GM23338 (cell line): ENCODE measurements at regions not wholly inside any gene's neighbourhood (a gene's known extent, or its start where the extent isn't known, plus 50 kb on each side); places are given as distances from the start of the nearest gene placed in this dataset.

ENCODE experiments used
- ATAC-seq: fragments of 200-7000 bp; cut with Tn5 transposase; 3 replicates; pipeline ENCODE4 v1.9.1; 2020
- DNase-seq: peaks from one replicate; pipeline ENCODE4 v3.0.0-alpha.2; 2015; ENCODE audit warnings: low spot score
- H2AFZ ChIP-seq: fragments of 200-600 bp; sonication (generic); 2 replicates; pipeline ENCODE4 v1.8.0; 2016; ENCODE audit warnings: antibody characterized with exemption, mild to moderate bottlenecking, moderate library complexity
- H3F3A ChIP-seq: fragments of 200-600 bp; sonication (generic); replicated peaks from 2 replicates; pipeline ENCODE4 v1.8.0; 2017; ENCODE audit warnings: antibody characterized with exemption, mixed run types, low read depth
- H3K27ac ChIP-seq: fragments of 200-600 bp; sonication (generic); 2 replicates; pipeline ENCODE4 v1.6.1; 2016; ENCODE audit warnings: low read depth
- H3K27me3 ChIP-seq: fragments of 200-600 bp; sonication (generic); 2 replicates; pipeline ENCODE4 v1.8.0; 2016; ENCODE audit warnings: mild to moderate bottlenecking, mixed run types, moderate library complexity; ENCODE audit not compliant: insufficient read depth
- H3K36me3 ChIP-seq: fragments of 200-600 bp; sonication (generic); 2 replicates; pipeline ENCODE4 v1.8.0; 2016; ENCODE audit warnings: mild to moderate bottlenecking; ENCODE audit not compliant: insufficient read depth
- H3K4me1 ChIP-seq: fragments of 200-600 bp; sonication (generic); 2 replicates; pipeline ENCODE4 v1.8.0; 2016; ENCODE audit warnings: mild to moderate bottlenecking, moderate library complexity; ENCODE audit not compliant: insufficient read depth
- H3K4me2 ChIP-seq: fragments of 200-600 bp; sonication (generic); 2 replicates; pipeline ENCODE4 v1.7.1; 2017; ENCODE audit warnings: mixed run types
- H3K4me3 ChIP-seq: fragments of 200-600 bp; sonication (generic); 2 replicates; pipeline ENCODE4 v1.6.1; 2016; ENCODE audit warnings: mixed run types
- H3K79me2 ChIP-seq: fragments of 200-600 bp; sonication (generic); replicated peaks from 2 replicates; pipeline ENCODE4 v1.8.0; 2017; ENCODE audit warnings: mild to moderate bottlenecking; ENCODE audit not compliant: insufficient read depth
- H3K9me2 ChIP-seq: fragments of 200-600 bp; sonication (generic); 2 replicates; pipeline ENCODE4 v1.8.0; 2017; ENCODE audit not compliant: insufficient read depth
- H4K20me1 ChIP-seq: fragments of 200-600 bp; sonication (generic); replicated peaks from 2 replicates; pipeline ENCODE4 v1.8.0; 2017; ENCODE audit warnings: mild to moderate bottlenecking; ENCODE audit not compliant: insufficient read depth
- H3K27ac Mint-ChIP-seq: 2 replicates; pipeline ENCODE4 v1.8.0; 2020; ENCODE audit warnings: inconsistent platforms, mild to moderate bottlenecking, moderate library complexity, mixed read lengths
- H3K27me3 Mint-ChIP-seq: 3 replicates; pipeline ENCODE4 v1.8.0; 2022; ENCODE audit warnings: low read depth, mild to moderate bottlenecking, moderate library complexity, mixed read lengths, inconsistent platforms; ENCODE audit not compliant: insufficient read depth, poor library complexity
- H3K36me3 Mint-ChIP-seq: 3 replicates; pipeline ENCODE4 v1.8.0; 2021; ENCODE audit warnings: low read depth, mild to moderate bottlenecking, inconsistent platforms, moderate library complexity, mixed read lengths
- H3K4me1 Mint-ChIP-seq: 3 replicates; pipeline ENCODE4 v1.8.0; 2020; ENCODE audit warnings: mild to moderate bottlenecking, inconsistent platforms, mixed read lengths
- H3K4me3 Mint-ChIP-seq: 3 replicates; pipeline ENCODE4 v1.8.0; 2021; ENCODE audit warnings: moderate library complexity, mild to moderate bottlenecking, inconsistent platforms, mixed read lengths
- H3K9me3 Mint-ChIP-seq: 3 replicates; pipeline ENCODE4 v1.8.0; 2020; ENCODE audit warnings: moderate library complexity, mild to moderate bottlenecking, inconsistent platforms, mixed read lengths
- CREB1 ChIP-seq: fragments of 250-450 bp; sonication (Bioruptor Pico); IDR thresholded peaks from 2 replicates; pipeline ENCODE4 v1.5.0; 2020; ENCODE audit warnings: low read depth, mild to moderate bottlenecking, moderate library complexity
- EZH2 ChIP-seq: fragments of 200-600 bp; sonication (generic); IDR thresholded peaks from one replicate; pipeline ENCODE4 v1.8.0; 2017; ENCODE audit warnings: antibody characterized with exemption, mild to moderate bottlenecking, low read depth; ENCODE audit not compliant: unreplicated experiment
- EZH2phosphoT487 ChIP-seq: fragments of 200-600 bp; sonication (generic); IDR thresholded peaks from one replicate; pipeline ENCODE4 v1.8.1; 2018; ENCODE audit warnings: antibody characterized with exemption; ENCODE audit not compliant: unreplicated experiment
- JUNB ChIP-seq: IDR thresholded peaks from one replicate; pipeline ENCODE4 v1.6.1; 2016; ENCODE audit warnings: antibody characterized with exemption; ENCODE audit not compliant: unreplicated experiment
- NANOG ChIP-seq: IDR thresholded peaks from 2 replicates; pipeline ENCODE4 v1.6.1; 2016; ENCODE audit warnings: antibody characterized with exemption, borderline replicate concordance
- POLR2AphosphoS5 ChIP-seq: IDR thresholded peaks from 2 replicates; pipeline ENCODE4 v1.6.1; 2016; ENCODE audit warnings: antibody characterized with exemption, low read depth
- REST ChIP-seq: IDR thresholded peaks from one replicate; pipeline ENCODE4 v1.6.1; 2018; ENCODE audit warnings: antibody characterized with exemption; ENCODE audit not compliant: unreplicated experiment
- ZNF114 ChIP-seq: fragments of 250-450 bp; sonication (Bioruptor Pico); IDR thresholded peaks from 2 replicates; pipeline ENCODE4 v1.5.0; 2020; ENCODE audit warnings: mild to moderate bottlenecking, moderate library complexity
- ZNF462 ChIP-seq: fragments of 250-450 bp; sonication (Bioruptor Pico); IDR thresholded peaks from 2 replicates; pipeline ENCODE4 v1.5.0; 2020; ENCODE audit warnings: mild to moderate bottlenecking, moderate library complexity
- TF ChIP-seq, protein P1 (sequence below): IDR thresholded peaks from 2 replicates; pipeline ENCODE4 v1.6.1; 2016; ENCODE audit warnings: antibody characterized with exemption

GRCh38 chr2:191573216-191573615 is 104.7 kb upstream of the NABP1 start:
- Mint-ChIP-seq H3K4me3 (no peak overlapping the region), H3K27me3 (peaks cover 1% of the 10 kb centered on the region), H3K4me1 (peaks cover 20% of the 10 kb centered on the region), H3K36me3 (no peaks in the 10 kb centered on the region), H3K9me3 (no peaks in the 10 kb centered on the region), H3K27ac (no peak overlapping the region)
- no peak for ATAC-seq
- H3K27ac ChIP-seq: no peak overlapping the region
- H3K79me2 ChIP-seq: no peaks in the 10 kb centered on the region
- H3K4me1 ChIP-seq: peaks cover 4% of the 10 kb centered on the region; the same call in 1 of the 2 replicates
- H3F3A ChIP-seq: no peaks in the 10 kb centered on the region
- no peak for DNase-seq
- no peak overlapping the region for H3K4me2 ChIP-seq
- no peaks in the 10 kb centered on the region for H3K36me3 ChIP-seq
- H3K9me2 ChIP-seq: no peaks in the 10 kb centered on the region
- H2AFZ ChIP-seq: no peak overlapping the region
- no peaks in the 10 kb centered on the region for H4K20me1 ChIP-seq
- H3K4me3 ChIP-seq: no peak overlapping the region
- no peaks in the 10 kb centered on the region for H3K27me3 ChIP-seq
- no peak for TF ChIP-seq POLR2AphosphoS5
- no peak for TF ChIP-seq CREB1
- no peak for TF ChIP-seq EZH2
- no peak for TF ChIP-seq ZNF462 (CRISPR knock-in tag)
- TF ChIP-seq, protein P1, sequence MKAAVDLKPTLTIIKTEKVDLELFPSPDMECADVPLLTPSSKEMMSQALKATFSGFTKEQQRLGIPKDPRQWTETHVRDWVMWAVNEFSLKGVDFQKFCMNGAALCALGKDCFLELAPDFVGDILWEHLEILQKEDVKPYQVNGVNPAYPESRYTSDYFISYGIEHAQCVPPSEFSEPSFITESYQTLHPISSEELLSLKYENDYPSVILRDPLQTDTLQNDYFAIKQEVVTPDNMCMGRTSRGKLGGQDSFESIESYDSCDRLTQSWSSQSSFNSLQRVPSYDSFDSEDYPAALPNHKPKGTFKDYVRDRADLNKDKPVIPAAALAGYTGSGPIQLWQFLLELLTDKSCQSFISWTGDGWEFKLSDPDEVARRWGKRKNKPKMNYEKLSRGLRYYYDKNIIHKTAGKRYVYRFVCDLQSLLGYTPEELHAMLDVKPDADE: no peak

GRCh38 chr2:191574232-191574631 is 103.7 kb upstream of the NABP1 start:
- Histone ChIP-seq H3K4me1 (peaks cover 4% of the 10 kb centered on the region; the same call in 1 of the 2 replicates), H3K79me2 (no peaks in the 10 kb centered on the region), H2AFZ (no peak overlapping the region), H3F3A (no peaks in the 10 kb centered on the region), H3K4me2 (no peak overlapping the region), H3K4me3 (no peak overlapping the region), H3K9me2 (no peaks in the 10 kb centered on the region), H4K20me1 (no peaks in the 10 kb centered on the region), H3K27me3 (no peaks in the 10 kb centered on the region), H3K27ac (no peak overlapping the region), H3K36me3 (no peaks in the 10 kb centered on the region)
- H3K4me1 Mint-ChIP-seq: peaks cover 20% of the 10 kb centered on the region
- no peak overlapping the region for H3K27ac Mint-ChIP-seq
- no peaks in the 10 kb centered on the region for H3K36me3 Mint-ChIP-seq
- no peak for DNase-seq
- peaks cover 1% of the 10 kb centered on the region for H3K27me3 Mint-ChIP-seq
- no peaks in the 10 kb centered on the region for H3K9me3 Mint-ChIP-seq
- no peak for ATAC-seq
- H3K4me3 Mint-ChIP-seq: no peak overlapping the region
- TF ChIP-seq NANOG (no peak), ZNF114 (CRISPR knock-in tag) (no peak), REST (no peak), EZH2phosphoT487 (no peak), JUNB (no peak), CREB1 (no peak), EZH2 (no peak)
